Bronchial epithelial cell (primary cell): ENCODE measurements at regions not wholly inside any gene's neighbourhood (a gene's known extent, or its start where the extent isn't known, plus 50 kb on each side); places are given as distances from the start of the nearest gene placed in this dataset.

ENCODE experiments used
- DNase-seq: peaks from one replicate; pipeline ENCODE4 v3.0.0-alpha.2; 2010; ENCODE audit warnings: low read depth
- FAIRE-seq: peaks from 2 replicates; lab custom pipeline; 2011; peaks lifted over from hg19 to GRCh38; lab: Jason Lieb, UNC
- H3K27me3 ChIP-seq: 2 replicates; pipeline ENCODE4 v1.5.1; 2011; ENCODE audit warnings: low read length; ENCODE audit not compliant: control insufficient read depth, insufficient read depth
- H3K36me3 ChIP-seq: 2 replicates; pipeline ENCODE4 v1.5.1; 2011; ENCODE audit warnings: low read length; ENCODE audit not compliant: control insufficient read depth, insufficient read depth
- H3K4me3 ChIP-seq: 2 replicates; pipeline ENCODE4 v1.5.1; 2011; ENCODE audit warnings: mild to moderate bottlenecking, low read depth, low read length, control low read depth
- CTCF ChIP-seq: IDR thresholded peaks from 2 replicates; pipeline ENCODE4 v1.5.1; 2011; ENCODE audit warnings: mild to moderate bottlenecking, moderate library complexity, low read length, control low read depth, inconsistent platforms; ENCODE audit not compliant: insufficient read depth, severe bottlenecking

DNA sequence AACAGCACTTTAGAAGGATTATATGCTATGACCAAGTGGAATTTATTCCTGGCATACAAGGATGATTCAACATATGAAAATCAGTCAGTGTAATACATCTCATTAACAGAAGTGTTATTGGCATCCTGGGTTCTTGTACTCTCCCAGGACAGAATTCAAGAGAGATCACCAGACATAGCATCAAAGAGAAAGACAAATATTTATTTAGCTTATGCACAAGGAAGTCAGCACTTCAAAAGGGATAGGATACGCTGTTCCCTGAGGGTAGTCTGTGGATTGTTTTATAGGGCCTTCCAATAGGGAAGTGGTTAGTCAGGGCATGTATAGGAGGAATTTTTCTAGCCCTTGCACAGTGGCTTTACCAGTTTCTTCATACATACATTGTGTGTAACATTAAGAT is 1238.0 kb downstream of the PCDH17 start:
- Histone ChIP-seq H3K36me3 (no peaks in the 10 kb centered on the region), H3K4me3 (no peak overlapping the region), H3K27me3 (no peaks in the 10 kb centered on the region)
- FAIRE-seq: no peak
- peak; percentile 57 for DNase-seq
- no peak for TF ChIP-seq CTCF

- no peak for DNase-seq
- TF ChIP-seq CTCF: no peak
- H3K36me3 ChIP-seq: no peaks in the 10 kb centered on the region
- no peak overlapping the region for H3K4me3 ChIP-seq
- H3K27me3 ChIP-seq: no peaks in the 10 kb centered on the region
- FAIRE-seq: no peak
Measured at GRCh38 chr13:58876473-58876872, 1244.9 kb downstream of the PCDH17 start.

- Histone ChIP-seq H3K36me3 (no peaks in the 10 kb centered on the region), H3K4me3 (no peak overlapping the region), H3K27me3 (no peaks in the 10 kb centered on the region)
- DNase-seq: no peak
- FAIRE-seq: no peak
- no peak for TF ChIP-seq CTCF
Measured at GRCh38 chr13:58879114-58879513, 1247.6 kb downstream of the PCDH17 start.

GRCh38 chr13:58882516-58882915 is 1251.0 kb downstream of the PCDH17 start:
- Histone ChIP-seq H3K27me3 (no peaks in the 10 kb centered on the region), H3K36me3 (no peaks in the 10 kb centered on the region), H3K4me3 (no peak overlapping the region)
- FAIRE-seq: no peak
- TF ChIP-seq CTCF: no peak
- no peak for DNase-seq

GRCh38 chr13:58883405-58883804 is 1251.9 kb downstream of the PCDH17 start:
- no peak for FAIRE-seq
- no peak for TF ChIP-seq CTCF
- H3K27me3 ChIP-seq: no peaks in the 10 kb centered on the region
- H3K4me3 ChIP-seq: no peak overlapping the region
- no peaks in the 10 kb centered on the region for H3K36me3 ChIP-seq
- no peak for DNase-seq
